Chondrocyte (in vitro differentiated cells): ENCODE measurements at regions not wholly inside any gene's neighbourhood (a gene's known extent, or its start where the extent isn't known, plus 50 kb on each side); places are given as distances from the start of the nearest gene placed in this dataset.
"Not testable (repeated sequence)": the region's sequence is repeated elsewhere in the genome, so short reads cannot be mapped to it uniquely, and the experiment has no call there.

ENCODE experiments used
- DNase-seq: peaks from one replicate; pipeline ENCODE4 v3.0.0; 2021; ENCODE audit warnings: mixed read lengths, low spot score
- H3K27ac Mint-ChIP-seq: one replicate; pipeline ENCODE4 v1.8.0; 2021; ENCODE audit warnings: mild to moderate bottlenecking, moderate library complexity, mixed read lengths; ENCODE audit not compliant: unreplicated experiment
- H3K27me3 Mint-ChIP-seq: 2 replicates; pipeline ENCODE4 v1.8.0; 2021; ENCODE audit warnings: low read depth, mixed read lengths
- H3K36me3 Mint-ChIP-seq: 2 replicates; pipeline ENCODE4 v1.8.0; 2021; ENCODE audit warnings: low read depth, mixed read lengths
- H3K4me1 Mint-ChIP-seq: 2 replicates; pipeline ENCODE4 v1.8.0; 2021; ENCODE audit warnings: low read depth, mild to moderate bottlenecking, mixed read lengths
- H3K4me3 Mint-ChIP-seq: one replicate; pipeline ENCODE4 v1.8.0; 2021; ENCODE audit warnings: mild to moderate bottlenecking, moderate library complexity, mixed read lengths; ENCODE audit not compliant: unreplicated experiment
- H3K9me3 Mint-ChIP-seq: 2 replicates; pipeline ENCODE4 v1.8.0; 2021; ENCODE audit warnings: low read depth, mixed read lengths
- CTCF ChIP-seq: fragments of 200-600 bp; sonication (generic); IDR thresholded peaks from 2 replicates; pipeline ENCODE4 v1.5.0; 2021; ENCODE audit warnings: antibody characterized with exemption, mild to moderate bottlenecking, moderate library complexity

DNA sequence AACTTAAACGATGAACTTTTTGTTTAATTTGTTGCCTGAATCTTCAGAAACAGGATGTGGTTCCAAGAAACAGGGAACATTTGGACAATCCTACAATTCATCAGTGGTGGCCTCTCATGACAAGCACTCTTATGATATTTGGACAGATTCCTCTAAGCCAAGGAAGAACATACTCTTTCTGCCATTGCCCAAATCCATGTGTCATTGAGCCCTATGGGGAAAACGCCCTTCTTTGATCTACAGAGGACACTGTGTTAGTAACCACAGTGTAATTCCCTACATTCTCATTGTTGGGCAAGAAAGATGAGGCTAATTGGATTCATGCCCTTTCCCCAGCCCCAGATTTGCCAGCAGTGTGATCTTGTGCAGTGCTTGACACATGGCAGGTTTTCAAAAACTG lies 167.7 kb upstream of the PTCH1 start:
- TF ChIP-seq CTCF: no peak
- peaks cover 3% of the 10 kb centered on the region for H3K9me3 Mint-ChIP-seq
- H3K4me1 Mint-ChIP-seq: peaks cover 10% of the 10 kb centered on the region
- H3K4me3 Mint-ChIP-seq: no peak overlapping the region
- H3K27me3 Mint-ChIP-seq: peaks cover 5% of the 10 kb centered on the region
- no peak for DNase-seq
- H3K36me3 Mint-ChIP-seq: no peaks in the 10 kb centered on the region
- H3K27ac Mint-ChIP-seq: no peak overlapping the region

DNA sequence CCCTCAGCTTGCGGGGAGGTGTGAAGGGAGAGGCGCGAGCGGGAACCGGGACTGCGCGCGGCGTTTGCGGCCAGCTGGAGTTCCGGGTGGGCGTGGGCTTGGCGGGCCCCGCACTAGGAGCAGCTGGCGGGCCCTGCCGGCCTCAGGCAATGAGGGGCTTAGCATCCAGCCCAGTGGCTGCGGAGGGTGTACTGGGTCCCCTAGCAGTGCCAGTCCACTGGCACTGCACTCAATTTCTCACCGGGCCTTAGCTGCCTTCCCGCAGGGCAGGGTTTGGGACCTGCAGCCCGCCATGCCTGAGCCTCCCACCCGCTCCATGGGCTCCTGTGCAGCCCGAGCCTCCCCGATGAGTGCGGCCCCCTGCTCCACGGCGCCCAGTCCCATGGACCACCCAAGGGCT lies 163.5 kb upstream of the PTCH1 start:
- not testable (repeated sequence) for H3K27ac Mint-ChIP-seq, H3K36me3 Mint-ChIP-seq, H3K4me3 Mint-ChIP-seq, DNase-seq, H3K27me3 Mint-ChIP-seq, H3K4me1 Mint-ChIP-seq, H3K9me3 Mint-ChIP-seq

DNA sequence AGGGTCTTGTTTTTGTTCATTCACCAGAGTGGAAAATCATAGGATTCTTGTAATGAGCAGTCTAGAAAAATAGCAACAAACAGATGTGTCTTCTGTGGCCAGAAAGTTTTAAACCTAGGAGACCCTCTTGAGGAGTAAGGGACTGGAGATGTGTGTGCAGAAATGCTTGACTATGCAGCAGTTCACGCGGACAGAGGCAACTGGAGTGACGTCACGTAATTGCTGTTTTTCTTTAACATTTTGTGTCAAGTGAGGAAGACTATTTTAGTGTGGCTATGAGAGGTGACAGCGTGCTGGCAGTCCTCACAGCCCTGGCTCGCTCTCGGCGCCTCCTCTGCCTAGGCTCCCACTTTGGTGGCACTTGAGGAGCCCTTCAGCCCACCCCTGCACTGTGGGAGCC lies 163.1 kb upstream of the PTCH1 start:
- Mint-ChIP-seq H3K27ac (no peak overlapping the region), H3K36me3 (no peaks in the 10 kb centered on the region)

GRCh38 chr9:95678759-95679158 lies 162.0 kb upstream of the PTCH1 start:
- no peaks in the 10 kb centered on the region for H3K36me3 Mint-ChIP-seq
- no peak for TF ChIP-seq CTCF
- no peak overlapping the region for H3K27ac Mint-ChIP-seq
- H3K9me3 Mint-ChIP-seq: no peaks in the 10 kb centered on the region
- no peak overlapping the region for H3K4me3 Mint-ChIP-seq
- H3K4me1 Mint-ChIP-seq: peaks cover 6% of the 10 kb centered on the region
- no peak for DNase-seq
- peaks cover 11% of the 10 kb centered on the region for H3K27me3 Mint-ChIP-seq

More for the DNA sequence above, 163.1 kb upstream of the PTCH1 start:
- no peak overlapping the region for H3K4me3 Mint-ChIP-seq
- H3K27me3 Mint-ChIP-seq: peaks cover 8% of the 10 kb centered on the region
- H3K4me1 Mint-ChIP-seq: no peaks in the 10 kb centered on the region
- no peak for DNase-seq
- H3K9me3 Mint-ChIP-seq: no peaks in the 10 kb centered on the region
- TF ChIP-seq CTCF: no peak

- Mint-ChIP-seq H3K4me1 (peaks cover 10% of the 10 kb centered on the region), H3K36me3 (no peaks in the 10 kb centered on the region), H3K4me3 (no peak overlapping the region), H3K9me3 (no peaks in the 10 kb centered on the region), H3K27ac (no peak overlapping the region), H3K27me3 (peaks cover 49% of the 10 kb centered on the region)
- no peak for TF ChIP-seq CTCF
- DNase-seq: no peak
Observed at GRCh38 chr9:95670122-95670521, 153.4 kb upstream of the PTCH1 start.

GRCh38 chr9:95669253-95669652 lies 152.5 kb upstream of the PTCH1 start:
- DNase-seq: no peak
- Mint-ChIP-seq H3K27me3 (peaks cover 46% of the 10 kb centered on the region), H3K4me1 (peaks cover 5% of the 10 kb centered on the region), H3K36me3 (no peaks in the 10 kb centered on the region), H3K9me3 (no peaks in the 10 kb centered on the region), H3K27ac (no peak overlapping the region), H3K4me3 (no peak overlapping the region)
- TF ChIP-seq CTCF: no peak
